ENCODE measurements at regions not wholly inside any gene's neighbourhood (a gene's known extent, or its start where the extent isn't known, plus 50 kb on each side); places are given as distances from the start of the nearest gene placed in this dataset.

DNA sequence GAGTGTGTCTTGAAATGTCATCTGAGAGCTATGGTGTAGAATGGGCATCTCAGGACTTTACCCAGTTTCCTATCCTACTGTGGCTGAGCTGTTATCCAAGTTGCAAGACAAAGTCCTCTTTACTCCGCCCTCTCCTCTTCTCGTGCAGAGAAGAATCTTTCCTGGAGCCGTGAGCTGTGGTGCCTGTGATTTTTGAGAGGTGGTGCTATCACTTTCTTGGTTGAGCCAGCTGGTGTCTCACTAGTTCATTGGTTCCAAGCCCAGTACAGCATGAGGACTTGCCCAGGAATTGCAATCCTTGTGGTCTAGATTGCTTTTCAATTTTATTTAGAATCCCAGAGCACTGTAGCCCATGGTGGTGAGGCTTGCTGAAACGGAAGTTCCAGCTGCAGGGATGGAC is 2300.3 kb downstream of the MAT2B start:
- H3K4me3 ChIP-seq (ENCODE audit: low read length), result no peak overlapping the region
- H2AFZ ChIP-seq (ENCODE audit: low read depth, low read length), result no peak overlapping the region
- no peaks in the 10 kb centered on the region for H3K9me2 ChIP-seq (ENCODE audit: insufficient read depth, low read length)
- no peaks in the 10 kb centered on the region for H4K20me1 ChIP-seq (ENCODE audit: insufficient read depth)
- H3K4me2 ChIP-seq (ENCODE audit: low read length), result no peak overlapping the region
- no peaks in the 10 kb centered on the region for H3K9me3 ChIP-seq (ENCODE audit: low read length)
- no peaks in the 10 kb centered on the region for H3K36me3 ChIP-seq (ENCODE audit: insufficient read depth, low read length)
- no peak overlapping the region for H3K9ac ChIP-seq (ENCODE audit: low read length)
- no peaks in the 10 kb centered on the region for H3F3A ChIP-seq (ENCODE audit: insufficient read depth, low read length, poor library complexity, severe bottlenecking)
- H3K27me3 ChIP-seq (ENCODE audit: insufficient read depth, low read depth, low read length), result no peaks in the 10 kb centered on the region
- TF ChIP-seq EZH2 (IDR thresholded peaks at IDR 0.05; ENCODE audit: borderline replicate concordance, insufficient read depth, low read length, poor library complexity, severe bottlenecking), result no peak
- TF ChIP-seq, protein P1, sequence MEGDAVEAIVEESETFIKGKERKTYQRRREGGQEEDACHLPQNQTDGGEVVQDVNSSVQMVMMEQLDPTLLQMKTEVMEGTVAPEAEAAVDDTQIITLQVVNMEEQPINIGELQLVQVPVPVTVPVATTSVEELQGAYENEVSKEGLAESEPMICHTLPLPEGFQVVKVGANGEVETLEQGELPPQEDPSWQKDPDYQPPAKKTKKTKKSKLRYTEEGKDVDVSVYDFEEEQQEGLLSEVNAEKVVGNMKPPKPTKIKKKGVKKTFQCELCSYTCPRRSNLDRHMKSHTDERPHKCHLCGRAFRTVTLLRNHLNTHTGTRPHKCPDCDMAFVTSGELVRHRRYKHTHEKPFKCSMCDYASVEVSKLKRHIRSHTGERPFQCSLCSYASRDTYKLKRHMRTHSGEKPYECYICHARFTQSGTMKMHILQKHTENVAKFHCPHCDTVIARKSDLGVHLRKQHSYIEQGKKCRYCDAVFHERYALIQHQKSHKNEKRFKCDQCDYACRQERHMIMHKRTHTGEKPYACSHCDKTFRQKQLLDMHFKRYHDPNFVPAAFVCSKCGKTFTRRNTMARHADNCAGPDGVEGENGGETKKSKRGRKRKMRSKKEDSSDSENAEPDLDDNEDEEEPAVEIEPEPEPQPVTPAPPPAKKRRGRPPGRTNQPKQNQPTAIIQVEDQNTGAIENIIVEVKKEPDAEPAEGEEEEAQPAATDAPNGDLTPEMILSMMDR (IDR thresholded peaks at IDR 0.05; ENCODE audit: poor library complexity, severe bottlenecking), result no peak
- TF ChIP-seq, protein P2, sequence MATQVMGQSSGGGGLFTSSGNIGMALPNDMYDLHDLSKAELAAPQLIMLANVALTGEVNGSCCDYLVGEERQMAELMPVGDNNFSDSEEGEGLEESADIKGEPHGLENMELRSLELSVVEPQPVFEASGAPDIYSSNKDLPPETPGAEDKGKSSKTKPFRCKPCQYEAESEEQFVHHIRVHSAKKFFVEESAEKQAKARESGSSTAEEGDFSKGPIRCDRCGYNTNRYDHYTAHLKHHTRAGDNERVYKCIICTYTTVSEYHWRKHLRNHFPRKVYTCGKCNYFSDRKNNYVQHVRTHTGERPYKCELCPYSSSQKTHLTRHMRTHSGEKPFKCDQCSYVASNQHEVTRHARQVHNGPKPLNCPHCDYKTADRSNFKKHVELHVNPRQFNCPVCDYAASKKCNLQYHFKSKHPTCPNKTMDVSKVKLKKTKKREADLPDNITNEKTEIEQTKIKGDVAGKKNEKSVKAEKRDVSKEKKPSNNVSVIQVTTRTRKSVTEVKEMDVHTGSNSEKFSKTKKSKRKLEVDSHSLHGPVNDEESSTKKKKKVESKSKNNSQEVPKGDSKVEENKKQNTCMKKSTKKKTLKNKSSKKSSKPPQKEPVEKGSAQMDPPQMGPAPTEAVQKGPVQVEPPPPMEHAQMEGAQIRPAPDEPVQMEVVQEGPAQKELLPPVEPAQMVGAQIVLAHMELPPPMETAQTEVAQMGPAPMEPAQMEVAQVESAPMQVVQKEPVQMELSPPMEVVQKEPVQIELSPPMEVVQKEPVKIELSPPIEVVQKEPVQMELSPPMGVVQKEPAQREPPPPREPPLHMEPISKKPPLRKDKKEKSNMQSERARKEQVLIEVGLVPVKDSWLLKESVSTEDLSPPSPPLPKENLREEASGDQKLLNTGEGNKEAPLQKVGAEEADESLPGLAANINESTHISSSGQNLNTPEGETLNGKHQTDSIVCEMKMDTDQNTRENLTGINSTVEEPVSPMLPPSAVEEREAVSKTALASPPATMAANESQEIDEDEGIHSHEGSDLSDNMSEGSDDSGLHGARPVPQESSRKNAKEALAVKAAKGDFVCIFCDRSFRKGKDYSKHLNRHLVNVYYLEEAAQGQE (IDR thresholded peaks at IDR 0.05; ENCODE audit: borderline replicate concordance), result no peak
- TF ChIP-seq POLR2AphosphoS5 (IDR thresholded peaks at IDR 0.05), result no peak
- TF ChIP-seq TAF1 (IDR thresholded peaks at IDR 0.05; ENCODE audit: low read depth), result no peak
- no peak overlapping the region for H3K27ac ChIP-seq (ENCODE audit: low read length)
- H3K79me2 ChIP-seq (replicated peaks; ENCODE audit: insufficient read depth, low read length), result no peaks in the 10 kb centered on the region

DNA sequence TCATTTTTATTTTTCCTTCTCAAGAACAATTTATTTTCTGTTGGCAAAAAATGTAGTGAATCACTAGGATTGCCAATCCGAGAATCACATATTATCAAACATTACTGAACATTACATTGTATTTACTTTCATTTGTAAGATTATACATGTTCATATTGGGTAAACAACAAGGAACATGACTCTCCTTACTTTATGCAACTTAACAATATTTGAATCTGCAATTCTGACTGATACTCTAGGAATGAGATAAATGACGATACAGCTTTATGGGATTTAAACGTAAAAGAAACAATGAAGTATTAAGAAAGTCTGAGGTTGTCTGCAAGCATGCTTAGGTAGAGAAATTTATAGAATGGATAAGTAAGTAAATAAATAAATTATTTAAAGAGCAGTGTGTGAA is 2302.9 kb downstream of the MAT2B start:
- Histone ChIP-seq H2AFZ (ENCODE audit: low read depth, low read length) (no peak overlapping the region), H4K20me1 (ENCODE audit: insufficient read depth) (no peaks in the 10 kb centered on the region), H3K27ac (ENCODE audit: low read length) (no peak overlapping the region), H3F3A (ENCODE audit: insufficient read depth, low read length, poor library complexity, severe bottlenecking) (no peaks in the 10 kb centered on the region), H3K9me3 (ENCODE audit: low read length) (no peaks in the 10 kb centered on the region), H3K27me3 (ENCODE audit: insufficient read depth, low read depth, low read length) (no peaks in the 10 kb centered on the region), H3K4me3 (ENCODE audit: low read length) (no peak overlapping the region), H3K9me2 (ENCODE audit: insufficient read depth, low read length) (no peaks in the 10 kb centered on the region), H3K36me3 (ENCODE audit: insufficient read depth, low read length) (no peaks in the 10 kb centered on the region), H3K79me2 (replicated peaks; ENCODE audit: insufficient read depth, low read length) (no peaks in the 10 kb centered on the region), H3K4me2 (ENCODE audit: low read length) (no peak overlapping the region), H3K9ac (ENCODE audit: low read length) (no peak overlapping the region)
- no peak for TF ChIP-seq MXI1 (conservative IDR thresholded peaks at IDR 0.05; ENCODE audit: poor library complexity, severe bottlenecking)
- TF ChIP-seq, protein P1 (IDR thresholded peaks at IDR 0.05; ENCODE audit: poor library complexity, severe bottlenecking), result no peak
- no peak for TF ChIP-seq EP300 (conservative IDR thresholded peaks at IDR 0.05; ENCODE audit: poor library complexity, severe bottlenecking)
- no peak for TF ChIP-seq RAD21 (conservative IDR thresholded peaks at IDR 0.05)
- TF ChIP-seq EZH2 (IDR thresholded peaks at IDR 0.05; ENCODE audit: borderline replicate concordance, insufficient read depth, low read length, poor library complexity, severe bottlenecking), result no peak
- no peak for TF ChIP-seq POLR2AphosphoS5 (IDR thresholded peaks at IDR 0.05)
- TF ChIP-seq TAF1 (IDR thresholded peaks at IDR 0.05; ENCODE audit: low read depth), result no peak
- TF ChIP-seq SMC3 (conservative IDR thresholded peaks at IDR 0.05; ENCODE audit: poor library complexity), result no peak
- TF ChIP-seq, protein P2 (IDR thresholded peaks at IDR 0.05; ENCODE audit: borderline replicate concordance), result no peak
